Fibroblast of lung (primary cell): ENCODE measurements at regions not wholly inside any gene's neighbourhood (a gene's known extent, or its start where the extent isn't known, plus 50 kb on each side); places are given as distances from the start of the nearest gene placed in this dataset.

Source experiments
- DNase-seq, 2 donors: peaks; one replicate each; pipeline versions ENCODE4 v3.0.0 to v3.0.0-alpha.2; 2010; ENCODE audit warnings: low read depth in 2 of 2
- H2AFZ ChIP-seq: 2 replicates; pipeline ENCODE4 v1.5.1; 2012; ENCODE audit warnings: low read length, control low read depth, inconsistent platforms
- H3K27ac ChIP-seq: 2 replicates; pipeline ENCODE4 v1.5.1; 2011; ENCODE audit warnings: low read length, control low read depth; ENCODE audit not compliant: insufficient read depth
- H3K27me3 ChIP-seq: 2 replicates; pipeline ENCODE4 v1.5.1; 2011; ENCODE audit warnings: mild to moderate bottlenecking, low read length; ENCODE audit not compliant: control insufficient read depth, insufficient read depth
- H3K36me3 ChIP-seq: 2 replicates; pipeline ENCODE4 v1.5.1; 2011; ENCODE audit warnings: low read length; ENCODE audit not compliant: control insufficient read depth, insufficient read depth
- H3K4me1 ChIP-seq: 2 replicates; pipeline ENCODE4 v1.5.1; 2011; ENCODE audit warnings: low read length; ENCODE audit not compliant: control insufficient read depth, insufficient read depth; ENCODE audit errors: extremely low read depth
- H3K4me2 ChIP-seq: 2 replicates; pipeline ENCODE4 v1.5.1; 2011; ENCODE audit warnings: low read length, control low read depth; ENCODE audit not compliant: insufficient read depth; ENCODE audit errors: extremely low read depth
- H3K4me3 ChIP-seq, 4 experiments: fragments of 200-600 bp in 1 of 4; sonication (generic) in 1 of 4; replicated peaks in 1 of 4; 2 replicates each; pipeline ENCODE4 v1.5.1; 2011 to 2016; ENCODE audit warnings: low read length in 4 of 4, low read depth in 3 of 4, mild to moderate bottlenecking in 3 of 4, control low read depth in 2 of 4, inconsistent platforms in 1 of 4, mixed read lengths in 1 of 4; ENCODE audit not compliant: insufficient read depth in 1 of 4; ENCODE audit errors: control extremely low read depth in 1 of 4
- H3K79me2 ChIP-seq: 2 replicates; pipeline ENCODE4 v1.5.1; 2012; ENCODE audit warnings: mild to moderate bottlenecking, low read length, inconsistent platforms; ENCODE audit not compliant: control insufficient read depth, insufficient read depth
- H3K9ac ChIP-seq: 2 replicates; pipeline ENCODE4 v1.5.1; 2011; ENCODE audit warnings: mild to moderate bottlenecking, low read length, control low read depth; ENCODE audit not compliant: insufficient read depth
- H3K9me3 ChIP-seq: 2 replicates; pipeline ENCODE4 v1.5.1; 2012; ENCODE audit warnings: low read depth, low read length; ENCODE audit not compliant: control insufficient read depth, insufficient read depth
- H4K20me1 ChIP-seq: 2 replicates; pipeline ENCODE4 v1.5.1; 2011; ENCODE audit warnings: low read length; ENCODE audit not compliant: control insufficient read depth, insufficient read depth; ENCODE audit errors: extremely low read depth
- CTCF ChIP-seq, 2 donors: IDR thresholded peaks in 1 of 2; conservative IDR thresholded peaks in 1 of 2; 1 replicate in 1 of 2; 2 replicates in 1 of 2; pipeline ENCODE4 v1.5.1; 2011 to 2012; ENCODE audit warnings: low read length in 2 of 2, control low read depth in 1 of 2, inconsistent platforms in 1 of 2, low read depth in 1 of 2, mild to moderate bottlenecking in 1 of 2
- EZH2 ChIP-seq: IDR thresholded peaks from 2 replicates; pipeline ENCODE4 v1.5.1; 2012; ENCODE audit warnings: low read length, control low read depth, mild to moderate bottlenecking; ENCODE audit errors: missing control alignments

DNA sequence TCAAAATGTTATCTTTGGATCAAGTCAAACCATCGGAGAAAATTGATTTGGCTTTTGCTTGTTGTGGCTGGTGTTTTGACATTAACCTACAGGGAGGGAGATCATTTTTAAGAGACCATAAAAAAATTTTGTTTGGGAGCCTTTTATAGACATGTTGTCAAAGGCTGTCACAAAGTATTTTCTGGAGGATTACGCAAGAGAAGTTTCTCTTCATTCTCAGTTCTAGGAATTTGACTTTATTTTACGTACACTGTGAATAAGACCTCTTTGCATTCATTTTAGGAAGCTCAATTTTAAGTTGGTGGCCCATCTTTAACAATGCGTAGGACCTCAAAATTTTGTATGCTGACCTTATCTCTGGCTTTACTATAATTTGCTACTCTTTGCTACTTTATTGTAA, 50.2 kb upstream of the SLC44A1 start:
- Histone ChIP-seq H3K9me3 (no peaks in the 10 kb centered on the region), H3K4me1 (no peaks in the 10 kb centered on the region), H2AFZ (no peak overlapping the region), H3K27me3 (no peaks in the 10 kb centered on the region), H3K79me2 (no peaks in the 10 kb centered on the region), H3K27ac (no peak overlapping the region), H3K4me3 (no peak overlapping the region), H3K36me3 (no peaks in the 10 kb centered on the region), H4K20me1 (peaks cover 1% of the 10 kb centered on the region), H3K9ac (no peak overlapping the region), H3K4me2 (no peak overlapping the region)
- TF ChIP-seq EZH2 (no peak), CTCF (conservative IDR thresholded peaks at IDR 0.05 in 1 of 2, IDR thresholded peaks at IDR 0.05 in 1 of 2; ENCODE audit: low read depth in 1 of 2, low read length in 2 of 2) (no peak)
- DNase-seq: no peak
